HFFc6 (cell line): ENCODE measurements at regions not wholly inside any gene's neighbourhood (a gene's known extent, or its start where the extent isn't known, plus 50 kb on each side); places are given as distances from the start of the nearest gene placed in this dataset.

Experiments used
- DNase-seq: peaks from one replicate; pipeline ENCODE4 v3.0.0-alpha.2; 2018
- H3K27ac Mint-ChIP-seq: 2 replicates; pipeline ENCODE4 v1.8.0; 2020; ENCODE audit warnings: mild to moderate bottlenecking, mixed read lengths
- H3K27me3 Mint-ChIP-seq: 2 replicates; pipeline ENCODE4 v1.8.0; 2021; ENCODE audit warnings: mild to moderate bottlenecking, moderate library complexity, mixed read lengths; ENCODE audit not compliant: insufficient read depth
- H3K36me3 Mint-ChIP-seq: 2 replicates; pipeline ENCODE4 v1.8.0; 2021; ENCODE audit warnings: low read depth, mixed read lengths
- H3K4me1 Mint-ChIP-seq: 2 replicates; pipeline ENCODE4 v1.8.0; 2020; ENCODE audit warnings: low read depth, mixed read lengths
- H3K4me3 Mint-ChIP-seq: 2 replicates; pipeline ENCODE4 v1.8.0; 2020; ENCODE audit warnings: mild to moderate bottlenecking, moderate library complexity, mixed read lengths
- H3K9me3 Mint-ChIP-seq: 2 replicates; pipeline ENCODE4 v1.8.0; 2020; ENCODE audit warnings: mild to moderate bottlenecking, mixed read lengths
- CTCF ChIP-seq: fragments of 200-600 bp; sonication (generic); IDR thresholded peaks from 2 replicates; pipeline ENCODE4 v1.5.0; 2021; ENCODE audit warnings: antibody characterized with exemption, mild to moderate bottlenecking

- Mint-ChIP-seq H3K4me1 (no peaks in the 10 kb centered on the region), H3K9me3 (peaks cover 17% of the 10 kb centered on the region; the same call in 1 of the 2 replicates), H3K27ac (no peak overlapping the region), H3K36me3 (no peaks in the 10 kb centered on the region), H3K4me3 (no peak overlapping the region), H3K27me3 (no peaks in the 10 kb centered on the region)
- no peak for TF ChIP-seq CTCF
- DNase-seq = no peak
These were observed 340.6 kb upstream of the KHDRBS2 start for GRCh38 chr6:62626661-62627060.

GRCh38 chr6:62623846-62624532 lies 338.0 kb upstream of the KHDRBS2 start:
- no peak for TF ChIP-seq CTCF
- H3K27ac Mint-ChIP-seq = no peak overlapping the region
- H3K9me3 Mint-ChIP-seq = peaks cover 12% of the 10 kb centered on the region; the same call in 1 of the 2 replicates
- no peaks in the 10 kb centered on the region for H3K36me3 Mint-ChIP-seq
- DNase-seq = no peak
- no peaks in the 10 kb centered on the region for H3K27me3 Mint-ChIP-seq
- no peaks in the 10 kb centered on the region for H3K4me1 Mint-ChIP-seq
- no peak overlapping the region for H3K4me3 Mint-ChIP-seq

GRCh38 chr6:62615366-62616015 lies 329.5 kb upstream of the KHDRBS2 start:
- H3K27me3 Mint-ChIP-seq = no peaks in the 10 kb centered on the region
- no peak overlapping the region for H3K4me3 Mint-ChIP-seq
- no peak for TF ChIP-seq CTCF
- H3K36me3 Mint-ChIP-seq = peaks cover 6% of the 10 kb centered on the region; the same call in 1 of the 2 replicates
- peaks cover 49% of the 10 kb centered on the region for H3K9me3 Mint-ChIP-seq
- no peak overlapping the region for H3K27ac Mint-ChIP-seq
- H3K4me1 Mint-ChIP-seq = no peaks in the 10 kb centered on the region
- no peak for DNase-seq

- no peak for TF ChIP-seq CTCF
These were observed 328.4 kb upstream of the KHDRBS2 start for GRCh38 chr6:62614442-62614841.

GRCh38 chr6:62613928-62614327 lies 327.9 kb upstream of the KHDRBS2 start:
- Mint-ChIP-seq H3K36me3 (peaks cover 6% of the 10 kb centered on the region; the same call in 1 of the 2 replicates), H3K4me1 (no peaks in the 10 kb centered on the region), H3K27me3 (no peaks in the 10 kb centered on the region), H3K4me3 (no peak overlapping the region), H3K9me3 (peaks cover 59% of the 10 kb centered on the region), H3K27ac (no peak overlapping the region)
- no peak for TF ChIP-seq CTCF
- DNase-seq = no peak

More at GRCh38 chr6:62614442-62614841, 328.4 kb upstream of the KHDRBS2 start:
- Mint-ChIP-seq H3K4me3 (no peak overlapping the region), H3K9me3 (peaks cover 54% of the 10 kb centered on the region), H3K4me1 (no peaks in the 10 kb centered on the region), H3K27ac (no peak overlapping the region), H3K36me3 (peaks cover 6% of the 10 kb centered on the region; the same call in 1 of the 2 replicates), H3K27me3 (no peaks in the 10 kb centered on the region)
- DNase-seq = no peak
